ENCODE measurements at regions not wholly inside any gene's neighbourhood (a gene's known extent, or its start where the extent isn't known, plus 50 kb on each side); places are given as distances from the start of the nearest gene placed in this dataset.

GRCh38 chr1:229828461-229828860, 202.4 kb downstream of the URB2 start:
- no peak overlapping the region for H3K4me3 ChIP-seq (ENCODE audit: low read depth, low read length)

GRCh38 chr1:229832695-229833094, 206.6 kb downstream of the URB2 start:
- no peak for TF ChIP-seq CTCF (IDR thresholded peaks at IDR 0.05; ENCODE audit: low read depth, low read length, missing control alignments)
- no peak for DNase-seq (ENCODE audit: low read depth)

More at GRCh38 chr1:229828461-229828860, 202.4 kb downstream of the URB2 start:
- DNase-seq (ENCODE audit: low read depth), result no peak
- no peak for TF ChIP-seq CTCF (IDR thresholded peaks at IDR 0.05; ENCODE audit: low read depth, low read length, missing control alignments)

GRCh38 chr1:229834230-229834629, 208.2 kb downstream of the URB2 start:
- no peak for TF ChIP-seq CTCF (IDR thresholded peaks at IDR 0.05; ENCODE audit: low read depth, low read length, missing control alignments)
- no peak overlapping the region for H3K4me3 ChIP-seq (ENCODE audit: low read depth, low read length)
- no peak for DNase-seq (ENCODE audit: low read depth)

More at GRCh38 chr1:229832695-229833094, 206.6 kb downstream of the URB2 start:
- no peak overlapping the region for H3K4me3 ChIP-seq (ENCODE audit: low read depth, low read length)

- H3K4me3 ChIP-seq (ENCODE audit: low read depth, low read length), result no peak overlapping the region
- no peak for TF ChIP-seq CTCF (IDR thresholded peaks at IDR 0.05; ENCODE audit: low read depth, low read length, missing control alignments)
- DNase-seq (ENCODE audit: low read depth), result no peak
Observed at GRCh38 chr1:229835226-229835625, 209.2 kb downstream of the URB2 start.

- no peak for TF ChIP-seq CTCF (IDR thresholded peaks at IDR 0.05; ENCODE audit: low read depth, low read length, missing control alignments)
- DNase-seq (ENCODE audit: low read depth), result no peak
- no peak overlapping the region for H3K4me3 ChIP-seq (ENCODE audit: low read depth, low read length)
Observed at GRCh38 chr1:229836324-229836723, 210.3 kb downstream of the URB2 start.

GRCh38 chr1:229838204-229838603, 212.2 kb downstream of the URB2 start:
- no peak for TF ChIP-seq CTCF (IDR thresholded peaks at IDR 0.05; ENCODE audit: low read depth, low read length, missing control alignments)
- no peak overlapping the region for H3K4me3 ChIP-seq (ENCODE audit: low read depth, low read length)
- DNase-seq (ENCODE audit: low read depth), result no peak

GRCh38 chr1:229839800-229840199, 213.8 kb downstream of the URB2 start:
- no peak overlapping the region for H3K4me3 ChIP-seq (ENCODE audit: low read depth, low read length)
- no peak for TF ChIP-seq CTCF (IDR thresholded peaks at IDR 0.05; ENCODE audit: low read depth, low read length, missing control alignments)
- DNase-seq (ENCODE audit: low read depth), result no peak

Data from GM12864 (cell line).